Retinal pigment epithelial cell (primary cell): ENCODE measurements at regions not wholly inside any gene's neighbourhood (a gene's known extent, or its start where the extent isn't known, plus 50 kb on each side); places are given as distances from the start of the nearest gene placed in this dataset.

ENCODE experiments used
- DNase-seq: peaks from one replicate; pipeline ENCODE4 v3.0.0-alpha.2; 2010; ENCODE audit warnings: low read depth
- H3K4me3 ChIP-seq: 2 replicates; pipeline ENCODE4 v1.5.1; 2011; ENCODE audit warnings: mild to moderate bottlenecking, low read length, control low read depth, moderate library complexity
- TF ChIP-seq, protein P1 (sequence below): conservative IDR thresholded peaks from 2 replicates; pipeline ENCODE4 v1.5.1; 2011; ENCODE audit warnings: low read depth, low read length, control low read depth, inconsistent platforms

DNA sequence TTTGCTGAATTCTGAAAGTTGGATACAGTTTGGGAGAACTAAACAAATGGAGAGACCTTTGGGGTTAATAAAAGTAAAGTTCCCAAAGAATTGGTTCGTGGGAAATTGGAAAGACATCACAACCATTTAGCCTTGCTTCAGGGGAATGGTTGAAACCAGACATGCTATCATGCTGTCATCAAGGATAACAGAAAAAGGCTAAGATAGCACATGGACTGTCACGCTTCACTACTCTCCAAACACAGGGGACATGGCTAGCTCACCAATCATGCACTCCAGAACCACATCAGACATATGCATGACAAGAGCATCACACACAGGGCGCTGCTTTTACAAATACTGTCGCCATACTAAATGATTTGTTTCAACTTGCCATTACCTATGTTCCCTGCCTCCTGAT lies 671.7 kb upstream of the ROBO1 start:
- DNase-seq, result no peak
- no peak overlapping the region for H3K4me3 ChIP-seq
- TF ChIP-seq, protein P1, sequence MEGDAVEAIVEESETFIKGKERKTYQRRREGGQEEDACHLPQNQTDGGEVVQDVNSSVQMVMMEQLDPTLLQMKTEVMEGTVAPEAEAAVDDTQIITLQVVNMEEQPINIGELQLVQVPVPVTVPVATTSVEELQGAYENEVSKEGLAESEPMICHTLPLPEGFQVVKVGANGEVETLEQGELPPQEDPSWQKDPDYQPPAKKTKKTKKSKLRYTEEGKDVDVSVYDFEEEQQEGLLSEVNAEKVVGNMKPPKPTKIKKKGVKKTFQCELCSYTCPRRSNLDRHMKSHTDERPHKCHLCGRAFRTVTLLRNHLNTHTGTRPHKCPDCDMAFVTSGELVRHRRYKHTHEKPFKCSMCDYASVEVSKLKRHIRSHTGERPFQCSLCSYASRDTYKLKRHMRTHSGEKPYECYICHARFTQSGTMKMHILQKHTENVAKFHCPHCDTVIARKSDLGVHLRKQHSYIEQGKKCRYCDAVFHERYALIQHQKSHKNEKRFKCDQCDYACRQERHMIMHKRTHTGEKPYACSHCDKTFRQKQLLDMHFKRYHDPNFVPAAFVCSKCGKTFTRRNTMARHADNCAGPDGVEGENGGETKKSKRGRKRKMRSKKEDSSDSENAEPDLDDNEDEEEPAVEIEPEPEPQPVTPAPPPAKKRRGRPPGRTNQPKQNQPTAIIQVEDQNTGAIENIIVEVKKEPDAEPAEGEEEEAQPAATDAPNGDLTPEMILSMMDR, result no peak

DNA sequence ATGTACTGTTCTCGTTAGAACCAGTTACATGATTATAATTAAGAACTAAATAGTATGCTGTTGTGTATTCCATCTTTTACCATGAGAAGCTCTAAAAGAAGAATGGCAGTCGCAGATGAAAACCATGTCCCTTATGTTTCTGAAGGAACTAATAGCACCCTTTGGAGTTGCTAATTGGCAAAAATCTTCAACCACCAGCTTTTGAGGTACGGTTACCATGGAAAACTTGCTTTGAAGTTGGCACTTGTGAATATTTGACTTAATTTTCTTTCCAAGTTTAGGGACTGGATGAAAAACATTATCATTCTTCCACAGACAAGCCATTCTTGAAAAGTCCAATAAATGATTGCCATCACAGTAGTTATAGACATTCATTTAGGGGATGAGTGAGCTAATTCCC lies 666.6 kb upstream of the ROBO1 start:
- TF ChIP-seq, protein P1, result no peak
- DNase-seq, result no peak
- no peak overlapping the region for H3K4me3 ChIP-seq

DNA sequence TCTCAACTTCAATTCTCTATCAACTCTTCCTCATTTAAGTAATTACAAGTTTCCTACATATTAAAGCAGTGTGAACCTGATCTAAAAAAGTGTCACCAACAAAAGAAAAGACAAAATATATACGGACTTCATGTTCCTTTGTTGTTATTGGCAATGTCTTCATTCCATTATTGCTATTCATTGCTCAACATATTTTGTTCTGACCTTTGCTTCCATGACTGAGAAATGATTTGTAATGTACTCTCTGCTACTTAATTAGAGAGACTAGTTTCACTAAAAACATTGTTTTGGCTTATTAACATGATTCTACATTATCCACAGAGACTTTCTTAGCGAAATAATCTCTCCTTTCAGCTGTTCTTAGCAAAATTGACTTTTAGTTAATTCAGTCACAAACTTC lies 657.2 kb upstream of the ROBO1 start:
- no peak for DNase-seq
- TF ChIP-seq, protein P1, result no peak
- H3K4me3 ChIP-seq, result no peak overlapping the region

DNA sequence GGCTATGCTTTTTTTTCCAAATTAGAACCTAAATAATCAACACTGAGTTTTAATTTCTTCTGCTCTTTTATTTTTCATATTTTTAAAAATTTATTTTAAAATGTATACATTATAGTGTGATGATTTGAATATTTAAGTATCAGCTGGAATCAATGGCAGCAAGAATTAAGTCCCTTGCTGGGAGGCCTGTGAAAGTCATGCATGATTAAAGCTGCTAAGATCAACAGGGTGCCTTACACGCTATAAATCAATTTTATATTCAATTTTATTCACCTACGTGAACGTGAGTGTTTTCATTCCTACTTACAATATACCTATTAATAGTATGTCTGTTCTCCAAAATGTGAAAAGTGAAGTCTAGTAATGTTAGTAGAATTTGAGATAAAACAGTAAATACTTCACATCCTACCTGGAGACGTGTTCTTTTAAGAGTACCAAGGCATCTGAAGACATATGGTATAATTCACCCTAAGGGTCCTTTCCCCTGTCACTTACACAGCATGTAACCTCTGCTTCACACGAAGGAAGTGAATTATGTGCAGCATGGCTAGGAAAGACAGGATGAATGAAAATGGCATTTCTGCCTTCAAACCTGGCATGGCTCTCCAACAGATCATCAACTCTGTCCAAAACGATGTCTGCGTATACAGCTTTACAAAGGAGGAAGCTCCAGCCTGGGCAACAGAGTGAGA lies 640.4 kb upstream of the ROBO1 start:
- no peak overlapping the region for H3K4me3 ChIP-seq
- TF ChIP-seq, protein P1, result no peak
- DNase-seq, result no peak

DNA sequence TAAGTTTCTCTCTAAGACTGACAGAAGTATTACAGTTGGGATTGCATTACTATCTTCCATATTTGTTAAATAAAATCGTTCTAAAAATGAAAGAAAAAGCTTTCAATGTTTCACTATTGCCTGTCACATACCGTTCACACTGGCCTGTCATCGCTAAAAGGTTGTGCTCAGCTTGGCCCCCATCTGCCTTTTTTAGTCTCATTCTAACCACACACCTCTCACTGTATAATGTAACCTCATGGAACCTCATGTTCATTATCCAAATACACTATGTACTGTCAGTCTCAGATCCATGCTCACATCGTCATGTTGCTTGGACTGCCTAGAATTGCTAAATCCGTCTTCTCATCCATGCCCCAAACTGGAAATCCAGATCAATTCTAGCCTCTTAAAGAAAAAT lies 637.8 kb upstream of the ROBO1 start:
- DNase-seq, result no peak

DNA sequence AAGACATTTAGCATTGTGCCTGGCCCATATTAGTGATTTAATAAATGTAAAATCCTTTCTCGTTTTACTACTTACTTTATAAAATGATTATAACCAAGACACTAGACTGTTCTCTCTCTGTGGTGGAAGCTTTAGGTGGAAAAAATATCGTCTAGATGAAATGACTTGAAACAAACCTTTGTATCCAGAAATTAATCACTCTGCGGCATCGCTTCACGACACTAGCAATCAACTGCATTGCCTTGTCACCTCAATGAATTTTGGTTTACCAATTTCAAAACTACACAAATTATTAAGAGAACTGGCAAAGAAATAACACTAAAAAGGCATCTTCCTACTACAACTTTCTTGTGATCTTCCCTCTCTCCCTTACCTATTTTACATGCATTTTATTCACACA lies 627.2 kb upstream of the ROBO1 start:
- DNase-seq, result no peak
- no peak overlapping the region for H3K4me3 ChIP-seq
- TF ChIP-seq, protein P1, result no peak

More for the DNA sequence above, 637.8 kb upstream of the ROBO1 start:
- H3K4me3 ChIP-seq, result no peak overlapping the region
- TF ChIP-seq, protein P1, result no peak

DNA sequence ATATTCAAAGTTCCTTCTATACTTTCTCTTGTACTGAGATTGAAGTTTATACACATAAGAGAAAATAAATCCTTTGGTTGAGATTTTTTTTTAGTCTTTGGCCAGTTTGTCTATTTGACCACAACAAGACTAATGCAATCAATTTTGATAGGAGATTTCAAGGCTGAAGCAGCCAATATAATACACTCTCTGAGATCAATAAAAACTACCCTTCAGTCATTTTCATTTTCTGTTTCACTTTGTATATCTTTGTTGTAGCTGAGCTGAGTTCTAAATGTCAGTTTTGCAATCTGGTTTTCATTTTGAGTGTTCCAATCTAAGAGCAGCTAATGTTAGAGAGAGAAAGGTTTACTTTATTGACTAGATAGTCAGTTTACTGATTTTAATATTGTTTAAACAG lies 623.8 kb upstream of the ROBO1 start:
- TF ChIP-seq, protein P1, result no peak
- no peak overlapping the region for H3K4me3 ChIP-seq
- DNase-seq, result no peak
